Liver (tissue), 3 donors: ENCODE measurements at regions not wholly inside any gene's neighbourhood (a gene's known extent, or its start where the extent isn't known, plus 50 kb on each side); places are given as distances from the start of the nearest gene placed in this dataset.

Source experiments
- CTCF ChIP-seq: fragments of 150-350 bp; IDR thresholded peaks from 2 replicates; pipeline ENCODE4 v1.5.1; 2017; ENCODE audit warnings: improper control_type of control experiment, low read depth, low read length; ENCODE audit not compliant: missing input control
- EGR1 ChIP-seq, 2 donors: IDR thresholded peaks; 2 replicates each; pipeline ENCODE4 v1.6.1; 2016 to 2018; ENCODE audit warnings: antibody characterized with exemption in 2 of 2, low read depth in 2 of 2
- JUND ChIP-seq, 2 donors: IDR thresholded peaks; 2 replicates each; pipeline ENCODE4 v1.6.1; 2016; ENCODE audit warnings: antibody characterized with exemption in 2 of 2
- donor health status: healthy.
- donor health status: healthy.

DNA sequence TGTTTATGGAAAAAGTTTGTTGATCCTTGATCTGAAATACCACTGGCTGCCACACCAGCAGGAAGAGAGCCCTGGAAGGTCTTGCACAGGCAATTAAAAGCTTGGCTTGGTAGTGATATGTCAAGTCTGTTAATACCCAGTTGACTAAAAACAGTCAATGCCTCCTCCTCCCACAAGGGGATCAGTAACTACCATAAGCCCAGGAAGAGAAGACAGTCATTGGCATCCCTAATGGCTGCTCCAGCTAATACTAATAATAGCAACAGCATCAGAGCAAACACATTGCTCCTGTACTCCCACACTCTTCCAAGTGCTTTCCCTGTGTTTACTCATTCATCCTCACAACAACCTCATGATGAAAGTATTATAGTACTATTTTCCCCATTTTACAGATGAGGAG lies 528.6 kb downstream of the TAFA4 start:
- no peak for TF ChIP-seq EGR1 (IDR thresholded peaks at IDR 0.05; ENCODE audit: low read depth in 2 of 2)
- TF ChIP-seq JUND (IDR thresholded peaks at IDR 0.05), result no peak
- TF ChIP-seq CTCF, result peak; percentile 9
